ENCODE measurements at regions not wholly inside any gene's neighbourhood (a gene's known extent, or its start where the extent isn't known, plus 50 kb on each side); places are given as distances from the start of the nearest gene placed in this dataset.

DNA sequence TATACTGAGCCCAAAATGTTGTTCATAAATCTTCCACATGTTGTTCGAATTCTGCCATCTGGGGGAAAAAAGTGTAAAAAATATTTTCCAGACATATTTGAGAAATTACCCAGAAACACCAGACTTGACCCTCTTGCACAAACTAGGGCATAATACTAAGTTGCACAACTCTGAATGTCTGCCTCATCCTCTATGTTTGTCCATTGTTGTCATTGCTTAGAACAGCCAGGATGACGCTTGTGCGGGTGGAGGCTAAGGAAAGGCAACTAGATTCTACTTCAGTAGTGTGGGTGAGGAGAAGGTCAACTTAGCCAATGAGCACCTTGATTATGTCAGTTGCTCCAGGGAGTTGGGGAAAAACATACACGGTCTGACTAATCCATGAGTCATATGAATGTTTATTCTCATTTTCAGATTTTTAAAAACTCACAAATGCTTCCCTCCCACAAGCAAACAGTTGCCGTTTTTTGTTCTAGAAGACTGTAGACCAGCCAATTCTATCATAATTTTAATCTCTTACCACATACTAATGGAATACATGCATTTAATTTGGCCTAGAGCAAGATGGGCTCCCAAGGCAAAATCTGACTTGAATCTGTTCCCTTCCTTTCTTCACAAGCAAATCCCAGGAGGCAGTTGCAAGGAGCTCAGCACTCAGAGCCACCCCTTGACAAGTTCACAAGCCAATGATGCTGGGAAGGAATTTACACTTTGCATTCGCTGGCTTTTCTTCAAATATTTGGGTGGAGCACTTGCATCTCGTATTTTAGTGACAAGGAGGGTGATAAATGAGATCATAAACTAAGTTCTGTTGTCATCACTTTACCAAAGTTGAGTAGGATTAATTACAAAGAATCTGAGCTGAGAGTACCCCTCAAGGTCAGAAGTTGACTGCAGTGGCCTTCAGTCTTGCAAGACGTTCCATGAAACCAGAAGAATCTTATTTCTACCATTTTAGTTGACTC lies 163.2 kb upstream of the TWIST2 start:
- intact Hi-C loops (cut with DNase I), result loop anchor here (10.0 kb wide), 1 partner anchor 160 kb away; no protein-coding TSS in a partner anchor
- H3K27me3 ChIP-seq, result no peaks in the 10 kb centered on the region
- no peaks in the 10 kb centered on the region for H3K36me3 ChIP-seq
- peak overlapping the region; percentile 62 to 82 (median 74) for H3K27ac ChIP-seq (replicated peaks in 1 of 4)
- peak; percentile 94 for DNase-seq (ENCODE audit: extremely low spot score)
- no peaks in the 10 kb centered on the region for H3K9me3 ChIP-seq
- peak; percentile 77 to 87 for TF ChIP-seq POLR2AphosphoS5 (IDR thresholded peaks at IDR 0.05)
- TF ChIP-seq POLR2A (IDR thresholded peaks at IDR 0.05; ENCODE audit: low read depth), result no peak
- TF ChIP-seq, protein P1, sequence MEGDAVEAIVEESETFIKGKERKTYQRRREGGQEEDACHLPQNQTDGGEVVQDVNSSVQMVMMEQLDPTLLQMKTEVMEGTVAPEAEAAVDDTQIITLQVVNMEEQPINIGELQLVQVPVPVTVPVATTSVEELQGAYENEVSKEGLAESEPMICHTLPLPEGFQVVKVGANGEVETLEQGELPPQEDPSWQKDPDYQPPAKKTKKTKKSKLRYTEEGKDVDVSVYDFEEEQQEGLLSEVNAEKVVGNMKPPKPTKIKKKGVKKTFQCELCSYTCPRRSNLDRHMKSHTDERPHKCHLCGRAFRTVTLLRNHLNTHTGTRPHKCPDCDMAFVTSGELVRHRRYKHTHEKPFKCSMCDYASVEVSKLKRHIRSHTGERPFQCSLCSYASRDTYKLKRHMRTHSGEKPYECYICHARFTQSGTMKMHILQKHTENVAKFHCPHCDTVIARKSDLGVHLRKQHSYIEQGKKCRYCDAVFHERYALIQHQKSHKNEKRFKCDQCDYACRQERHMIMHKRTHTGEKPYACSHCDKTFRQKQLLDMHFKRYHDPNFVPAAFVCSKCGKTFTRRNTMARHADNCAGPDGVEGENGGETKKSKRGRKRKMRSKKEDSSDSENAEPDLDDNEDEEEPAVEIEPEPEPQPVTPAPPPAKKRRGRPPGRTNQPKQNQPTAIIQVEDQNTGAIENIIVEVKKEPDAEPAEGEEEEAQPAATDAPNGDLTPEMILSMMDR (IDR thresholded peaks at IDR 0.05), result no peak
- peak; percentile 87 for TF ChIP-seq EP300 (IDR thresholded peaks at IDR 0.05)
- peaks cover 0 to 26% (median 18%) of the 10 kb centered on the region in 4 donors for H3K4me1 ChIP-seq
- 32% methylated on average over 8 of the region's 8 CpGs for WGBS
- no peak overlapping the region for H3K4me3 ChIP-seq

DNA sequence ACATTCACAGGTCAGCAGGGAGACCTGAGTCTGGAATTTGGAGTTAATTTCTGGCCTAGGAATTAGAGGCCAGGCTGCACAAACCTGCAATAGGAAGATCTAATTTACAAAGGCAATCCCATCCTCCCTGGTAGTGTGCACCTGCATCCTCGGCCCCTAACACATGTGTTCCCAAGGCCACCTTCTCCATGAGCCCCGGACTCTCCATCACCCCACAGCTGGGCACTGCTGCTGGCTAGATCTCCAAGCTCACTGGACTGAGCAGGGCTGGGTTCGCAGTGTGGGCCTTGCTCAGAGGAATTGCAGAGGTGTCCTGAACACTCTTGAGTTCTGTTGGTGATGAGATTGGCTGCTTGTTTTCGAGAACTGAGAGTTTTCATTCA lies 162.6 kb upstream of the TWIST2 start:
- peak; percentile 90 for DNase-seq (ENCODE audit: extremely low spot score)
- no peak overlapping the region for H3K4me3 ChIP-seq
- WGBS, result 89% methylated on average over 4 of the region's 4 CpGs
- no peaks in the 10 kb centered on the region for H3K36me3 ChIP-seq
- peak overlapping the region; percentile 62 to 82 (median 74) for H3K27ac ChIP-seq (replicated peaks in 1 of 4)
- H3K27me3 ChIP-seq, result no peaks in the 10 kb centered on the region
- peaks cover 0 to 26% (median 18%) of the 10 kb centered on the region in 4 donors for H3K4me1 ChIP-seq
- intact Hi-C loops (cut with DNase I), result loop anchor here (10.0 kb wide), 1 partner anchor 161 kb away; no protein-coding TSS in a partner anchor
- TF ChIP-seq, protein P1 (IDR thresholded peaks at IDR 0.05), result no peak
- no peak for TF ChIP-seq EP300 (IDR thresholded peaks at IDR 0.05)
- no peaks in the 10 kb centered on the region for H3K9me3 ChIP-seq

DNA sequence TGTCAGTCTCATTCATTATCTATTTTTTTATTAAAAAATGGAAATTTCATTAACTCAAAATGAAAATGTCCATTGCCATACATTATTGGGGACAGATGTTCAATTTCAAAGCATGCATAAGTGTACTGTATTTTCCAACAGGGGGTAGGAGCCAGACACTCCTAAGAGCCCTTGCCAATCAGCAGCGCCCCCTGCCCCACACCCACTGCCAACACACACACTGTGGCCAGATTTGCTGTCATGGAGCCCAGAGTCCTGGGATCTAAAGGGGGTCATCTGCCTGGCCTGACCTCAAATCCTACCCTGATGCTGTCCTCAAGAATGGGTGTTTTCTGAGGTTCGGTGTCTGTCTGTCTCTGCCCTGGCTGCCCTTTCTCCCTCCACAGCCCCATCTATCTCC lies 162.2 kb upstream of the TWIST2 start:
- no peak for TF ChIP-seq POLR2AphosphoS5 (IDR thresholded peaks at IDR 0.05)
- TF ChIP-seq, protein P1 (IDR thresholded peaks at IDR 0.05), result no peak
- TF ChIP-seq POLR2A (IDR thresholded peaks at IDR 0.05; ENCODE audit: low read depth), result no peak
- TF ChIP-seq EP300 (IDR thresholded peaks at IDR 0.05), result no peak
- Histone ChIP-seq H3K4me3 (no peak overlapping the region), H3K36me3 (no peaks in the 10 kb centered on the region), H3K27me3 (no peaks in the 10 kb centered on the region), H3K9me3 (no peaks in the 10 kb centered on the region), H3K27ac (replicated peaks in 1 of 4) (peak overlapping the region; percentile 62 to 82 (median 74)), H3K4me1 (peaks cover 0 to 26% (median 18%) of the 10 kb centered on the region in 4 donors)
- WGBS, result 87% methylated on average over 2 of the region's 2 CpGs
- peak; percentile 88 for DNase-seq (ENCODE audit: extremely low spot score)
- intact Hi-C loops (cut with DNase I), result loop anchor here (10.0 kb wide), 1 partner anchor 161 kb away; no protein-coding TSS in a partner anchor

DNA sequence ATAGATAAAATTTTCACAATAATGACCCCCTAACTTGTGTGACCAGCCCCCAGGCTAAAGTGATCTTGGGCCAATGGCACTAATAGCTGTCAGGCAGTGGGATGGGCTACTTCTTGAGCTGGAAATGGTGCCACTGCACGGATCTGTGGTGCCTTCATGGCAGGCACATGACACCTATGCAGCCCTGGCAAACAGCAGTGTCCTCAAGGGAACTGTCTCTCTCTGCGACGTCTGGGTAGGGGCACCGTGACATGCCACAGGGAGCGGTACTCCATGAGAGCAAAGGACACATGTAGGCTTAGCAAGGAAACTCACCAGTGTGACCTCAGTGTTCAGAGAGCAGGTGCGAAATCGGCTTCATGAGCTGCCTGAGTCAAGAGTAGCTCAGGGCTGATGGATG lies 161.7 kb upstream of the TWIST2 start:
- DNase-seq (ENCODE audit: extremely low spot score), result peak; percentile 89
- TF ChIP-seq, protein P1 (IDR thresholded peaks at IDR 0.05), result no peak
- TF ChIP-seq POLR2A (IDR thresholded peaks at IDR 0.05; ENCODE audit: low read depth), result no peak
- TF ChIP-seq POLR2AphosphoS5 (IDR thresholded peaks at IDR 0.05), result no peak
- no peak for TF ChIP-seq EP300 (IDR thresholded peaks at IDR 0.05)
- peak overlapping the region in 3 of 4 donors; percentile 62 to 82 (median 78) for H3K27ac ChIP-seq (replicated peaks in 1 of 4)
- no peaks in the 10 kb centered on the region for H3K27me3 ChIP-seq
- no peaks in the 10 kb centered on the region for H3K36me3 ChIP-seq
- intact Hi-C loops (cut with DNase I), result loop anchor here (10.0 kb wide), 1 partner anchor 161 kb away; no protein-coding TSS in a partner anchor
- WGBS, result 93% methylated on average over 7 of the region's 7 CpGs
- H3K4me3 ChIP-seq, result no peak overlapping the region
- peaks cover 0 to 26% (median 18%) of the 10 kb centered on the region in 4 donors for H3K4me1 ChIP-seq
- no peaks in the 10 kb centered on the region for H3K9me3 ChIP-seq

Measured in esophagus muscularis mucosa (tissue), 4 donors.